Right ventricle myocardium inferior (tissue), 1 donor: ENCODE measurements at regions not wholly inside any gene's neighbourhood (a gene's known extent, or its start where the extent isn't known, plus 50 kb on each side); places are given as distances from the start of the nearest gene placed in this dataset.
A peak's percentile ranks its signal among the peaks of the same experiment; 100 is the strongest.
"Not testable (repeated sequence)": the region's sequence is repeated elsewhere in the genome, so short reads cannot be mapped to it uniquely, and the experiment has no call there.

Experiments
- ATAC-seq: fragments of 200-7000 bp; cut with Tn5 transposase; one replicate; pipeline ENCODE4 v1.9.1; 2020; ENCODE audit warnings: mild to moderate bottlenecking, moderate library complexity
- DNase-seq: peaks from one replicate; pipeline ENCODE4 v3.0.0; 2021; ENCODE audit errors: missing footprints
- intact Hi-C: fragments of 100-400 bp; cut with DNase I; formaldehyde crosslinking; loops from one replicate; pipeline ENCODE4 v1.11.0; 2022
- donor health status: DM: no; HTN: yes; CAD: no; lungs with severe emphysema.

- intact Hi-C loops = not testable (repeated sequence)
- peak; percentile 71 for ATAC-seq
Measured at GRCh38 chr16:32740766-32741499, 65.0 kb upstream of the TP53TG3 start.

More at GRCh38 chr16:32740766-32741499, 65.0 kb upstream of the TP53TG3 start:
- not testable (repeated sequence) for DNase-seq
